ENCODE measurements at regions not wholly inside any gene's neighbourhood (a gene's known extent, or its start where the extent isn't known, plus 50 kb on each side); places are given as distances from the start of the nearest gene placed in this dataset.

DNA sequence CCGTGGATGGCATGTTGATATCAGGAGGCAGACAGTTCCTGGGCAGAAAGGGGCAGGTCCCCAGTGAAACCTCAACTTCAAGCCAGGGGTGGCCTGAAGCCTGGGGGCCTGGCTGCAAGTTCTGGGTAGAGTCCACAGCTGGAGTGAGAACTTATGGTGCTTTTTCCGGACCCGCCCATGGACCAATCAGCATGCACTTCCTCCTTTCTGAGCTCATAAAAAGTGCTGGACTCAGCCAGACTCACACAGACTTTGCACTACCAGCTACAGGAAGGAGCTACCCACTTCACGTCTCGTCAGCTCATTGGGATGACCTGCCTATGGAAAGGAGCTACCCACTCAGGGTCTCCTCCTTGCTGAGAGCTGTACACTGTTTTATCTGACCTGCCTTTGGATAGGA, 183.1 kb upstream of the MC4R start:
- no peak for DNase-seq

DNA sequence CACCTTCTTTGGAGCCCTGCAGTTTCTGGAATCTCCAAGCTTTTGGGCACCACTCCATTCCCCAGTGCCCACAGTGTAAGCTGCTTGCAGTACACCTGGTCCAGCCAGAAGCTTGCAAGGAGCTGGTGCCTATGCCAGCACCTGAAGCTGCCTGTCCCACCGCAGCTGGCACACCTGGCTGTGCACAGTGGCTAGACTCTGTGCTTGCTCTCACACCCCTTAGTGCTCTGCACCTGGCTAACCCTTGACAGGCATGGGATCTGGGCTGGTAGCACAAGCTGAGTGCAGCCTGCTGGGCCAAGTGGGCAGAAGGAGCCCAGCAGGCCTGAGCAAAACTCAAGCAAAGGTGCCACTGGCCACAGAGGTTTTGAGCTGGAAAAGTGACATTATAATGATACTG, 183.8 kb upstream of the MC4R start:
- DNase-seq, result no peak

DNA sequence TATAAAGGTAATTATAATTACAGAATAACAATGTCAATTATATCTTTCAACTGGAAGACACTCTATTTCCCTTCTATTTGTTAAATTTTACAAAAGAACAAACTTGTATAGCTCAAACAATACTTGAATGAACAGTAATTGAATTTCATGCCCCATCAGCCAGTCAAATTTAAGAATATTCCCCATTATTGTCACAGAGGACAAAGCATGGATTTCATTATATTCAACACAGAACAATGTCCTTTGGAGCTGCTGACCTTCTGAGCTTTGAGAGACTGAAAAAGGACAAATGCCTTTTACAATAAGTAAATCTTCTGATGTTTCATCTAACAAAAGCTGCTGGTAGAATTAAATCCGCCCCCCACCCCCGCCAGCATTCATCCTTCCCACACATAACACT, 187.5 kb upstream of the MC4R start:
- DNase-seq, result no peak

DNA sequence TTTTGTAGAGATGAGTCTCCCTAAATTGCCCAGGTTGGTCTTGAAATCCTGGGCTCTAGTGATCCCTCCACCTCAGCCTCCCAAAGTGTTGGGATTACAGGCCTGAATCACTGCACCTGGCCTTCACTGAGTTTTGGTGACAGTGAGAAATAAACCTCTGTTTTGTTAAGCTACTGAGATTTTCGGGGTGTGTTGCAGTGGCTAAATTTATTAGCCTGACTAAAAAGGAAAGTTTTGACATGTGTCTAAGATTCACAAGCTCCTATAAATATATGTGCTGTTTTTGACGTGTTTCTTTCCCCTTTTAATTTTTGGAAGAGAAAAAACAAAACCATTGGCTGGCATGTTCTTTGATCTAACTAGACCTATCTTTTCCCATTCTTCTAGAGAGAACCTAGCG, 190.5 kb upstream of the MC4R start:
- no peak for DNase-seq

DNA sequence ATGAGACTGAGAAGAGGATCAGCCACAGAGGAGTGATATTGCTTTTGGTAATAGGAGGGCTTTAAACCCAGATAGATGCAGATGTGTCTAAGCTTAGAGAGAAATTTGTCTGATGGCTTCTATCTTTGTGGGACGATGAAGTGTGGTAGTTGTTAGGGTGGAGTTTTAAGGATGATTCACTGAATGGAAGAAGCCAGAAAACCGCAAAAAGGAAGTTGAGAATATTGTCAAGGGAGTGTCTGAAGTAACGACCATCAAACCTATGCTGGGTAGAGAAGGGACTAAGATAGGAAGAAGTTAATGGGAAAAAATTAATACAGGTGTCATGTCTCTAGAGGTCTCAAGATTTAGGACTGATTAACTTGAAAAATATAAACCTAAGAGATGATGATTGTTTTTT, 195.6 kb upstream of the MC4R start:
- no peak for DNase-seq

DNA sequence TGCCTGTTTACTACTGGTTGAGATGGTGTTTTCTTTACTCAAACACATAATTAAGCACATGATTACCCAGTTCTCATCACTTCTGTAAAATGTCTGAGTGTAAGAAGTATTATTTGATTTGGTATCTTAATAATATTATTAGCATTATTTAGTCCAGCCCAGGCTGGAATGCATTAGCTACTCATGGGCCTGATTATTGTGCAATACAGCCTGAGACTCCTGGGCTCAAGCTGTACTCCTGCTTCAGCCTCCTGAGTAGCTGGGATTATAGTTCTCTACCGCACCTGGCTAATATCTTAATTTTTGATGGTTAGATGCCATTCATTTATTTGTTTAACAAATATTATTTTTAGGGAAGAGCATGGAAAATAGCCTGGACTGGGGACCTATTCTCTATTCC, 197.6 kb upstream of the MC4R start:
- no peak for DNase-seq

DNA sequence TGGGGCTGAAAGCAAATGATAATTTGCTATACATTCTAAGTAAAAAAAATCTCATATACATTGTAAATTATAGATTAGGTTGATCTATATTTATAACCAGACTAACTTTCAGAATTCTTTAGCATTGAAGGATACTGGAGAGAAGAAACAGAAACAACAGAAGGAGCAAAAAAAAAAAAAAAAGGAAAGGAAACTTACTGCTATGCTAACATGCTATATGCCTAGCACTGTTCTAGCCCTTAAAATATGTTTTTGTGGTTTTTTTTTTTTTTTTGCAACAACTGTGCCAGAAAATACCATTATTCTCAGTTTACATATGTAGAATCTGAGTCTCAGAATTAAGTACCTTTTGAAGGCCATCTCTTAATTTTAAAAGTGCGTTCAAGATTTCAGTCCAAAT, 204.9 kb upstream of the MC4R start:
- DNase-seq, result no peak

DNA sequence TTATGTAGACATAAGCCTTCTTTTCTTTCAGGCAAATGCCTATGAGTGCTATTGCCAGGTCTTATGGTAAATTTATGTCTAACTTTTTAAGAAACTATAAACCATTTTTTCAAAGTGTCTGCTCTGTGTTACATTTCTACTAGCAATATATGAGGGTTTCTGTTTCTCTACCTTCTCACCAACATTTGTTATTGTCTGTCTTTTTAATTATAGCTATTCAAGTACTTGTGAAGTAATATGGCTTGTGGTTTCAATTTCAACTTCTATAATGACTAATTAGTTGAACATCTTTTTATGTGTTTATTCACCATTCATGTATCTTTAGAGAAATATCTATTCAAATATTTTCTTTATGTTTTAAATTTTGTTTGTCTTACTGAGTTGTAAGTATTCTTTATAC, 213.1 kb upstream of the MC4R start:
- DNase-seq, result no peak

DNA sequence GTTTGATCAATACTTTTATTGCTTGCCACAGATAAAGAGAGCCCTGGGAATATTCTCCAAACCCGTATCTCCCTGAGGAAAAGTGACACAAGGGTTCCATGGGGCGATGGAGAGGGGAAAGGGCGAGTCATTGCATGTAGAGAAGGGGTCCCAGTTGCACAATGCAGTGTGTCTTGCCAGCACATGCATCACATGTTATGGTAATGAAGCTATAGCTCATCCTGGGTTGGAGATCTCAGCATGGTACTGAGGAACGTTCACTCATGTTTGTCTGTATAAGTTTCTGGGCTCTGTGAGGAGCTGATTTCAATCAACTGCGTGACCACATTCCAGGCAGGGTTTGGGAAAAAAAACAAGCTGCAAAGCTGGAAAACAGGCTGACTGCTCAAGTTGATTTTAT, 220.7 kb upstream of the MC4R start:
- no peak for DNase-seq

DNA sequence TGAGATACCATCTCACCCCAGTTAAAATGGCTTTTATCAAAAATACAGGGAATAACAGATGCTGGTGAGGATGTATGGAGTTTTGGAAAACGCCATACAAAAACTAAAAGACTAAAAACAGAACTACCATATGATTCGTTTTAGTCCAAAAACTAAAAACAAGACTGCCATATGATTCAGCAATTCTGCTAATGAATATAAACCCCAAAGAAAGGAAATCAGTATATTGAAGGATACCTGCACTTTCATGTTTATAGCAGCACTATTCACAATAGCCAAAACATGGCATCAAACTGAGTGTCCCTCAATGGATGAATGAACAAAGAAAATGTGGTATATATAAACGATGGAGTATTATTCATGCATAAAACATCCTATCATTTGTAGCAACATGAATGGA, 224.4 kb upstream of the MC4R start:
- DNase-seq, result no peak

DNA sequence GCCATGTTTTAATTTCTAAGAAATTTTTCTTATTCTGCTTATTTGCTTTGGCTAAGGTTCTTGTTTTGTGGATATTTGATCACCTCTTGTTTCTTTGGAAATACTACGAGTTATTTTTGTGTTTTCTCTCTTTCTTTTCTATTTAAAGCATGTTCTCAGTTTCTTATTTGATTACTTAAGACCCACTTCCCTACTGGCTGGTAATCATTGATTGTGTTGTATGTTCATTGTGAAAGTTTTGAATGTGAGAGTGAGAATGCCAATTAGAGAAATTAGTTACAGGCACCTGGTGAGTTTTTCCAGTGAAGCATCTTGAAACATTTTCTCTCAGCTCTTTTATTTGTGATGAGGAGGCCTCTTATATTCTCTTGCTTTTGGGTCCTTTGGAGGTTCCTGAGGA, 226.7 kb upstream of the MC4R start:
- no peak for DNase-seq

DNA sequence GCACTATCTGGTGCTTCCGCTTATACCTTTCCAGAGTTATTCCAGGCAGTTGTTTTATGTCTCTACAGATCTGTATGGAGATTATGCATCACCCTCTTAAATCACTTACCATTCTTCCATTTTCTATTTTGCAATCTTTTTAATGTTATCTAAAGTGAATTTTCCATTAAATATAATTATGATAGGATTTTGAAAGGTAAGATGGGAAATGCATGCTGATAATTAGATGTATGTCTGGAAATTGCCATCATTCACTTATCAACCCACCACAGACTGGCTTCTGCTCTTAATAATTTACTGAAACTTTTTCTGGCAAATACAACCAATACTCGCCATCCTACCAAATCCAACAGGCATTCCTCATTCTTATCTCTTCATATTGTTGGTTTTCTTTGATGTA, 227.4 kb upstream of the MC4R start:
- no peak for DNase-seq

DNA sequence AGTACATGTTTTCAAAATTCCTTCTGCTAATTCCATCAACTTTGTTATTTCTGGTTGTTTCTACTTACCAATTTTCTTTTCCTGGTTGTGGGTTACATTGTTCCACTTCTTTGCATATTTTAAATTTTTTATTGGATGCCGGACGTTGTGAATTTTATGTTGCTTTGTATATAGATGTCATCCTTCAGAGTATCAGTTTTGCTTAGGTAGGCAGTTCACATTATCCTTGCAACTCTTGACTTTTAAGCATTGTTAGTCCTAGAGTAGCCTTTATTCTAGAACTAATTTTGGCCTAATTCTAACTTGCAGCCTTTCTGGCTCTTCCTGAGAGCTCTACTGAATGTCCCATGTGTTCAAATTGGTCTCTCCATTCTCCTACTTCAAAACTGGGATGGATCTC, 228.7 kb upstream of the MC4R start:
- no peak for DNase-seq

DNA sequence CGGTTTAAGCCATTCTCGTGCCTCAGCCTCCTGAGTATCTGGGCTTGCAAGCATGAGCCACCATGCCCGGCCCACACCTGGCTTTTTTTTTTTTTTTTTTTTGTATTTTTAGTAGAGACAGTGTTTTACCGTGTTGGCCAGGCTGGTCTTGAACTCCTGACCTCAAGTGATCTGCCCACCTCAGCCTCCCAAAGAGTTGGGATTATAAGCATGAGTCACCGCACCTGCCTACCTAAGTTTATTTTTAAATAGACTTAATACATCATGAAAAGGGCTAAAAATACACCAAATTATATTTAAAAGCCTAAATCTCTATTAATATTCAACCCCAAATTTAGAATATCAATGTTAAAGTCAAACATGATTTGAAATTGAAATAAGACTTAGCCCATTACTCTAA, 250.8 kb upstream of the MC4R start:
- no peak for DNase-seq

DNA sequence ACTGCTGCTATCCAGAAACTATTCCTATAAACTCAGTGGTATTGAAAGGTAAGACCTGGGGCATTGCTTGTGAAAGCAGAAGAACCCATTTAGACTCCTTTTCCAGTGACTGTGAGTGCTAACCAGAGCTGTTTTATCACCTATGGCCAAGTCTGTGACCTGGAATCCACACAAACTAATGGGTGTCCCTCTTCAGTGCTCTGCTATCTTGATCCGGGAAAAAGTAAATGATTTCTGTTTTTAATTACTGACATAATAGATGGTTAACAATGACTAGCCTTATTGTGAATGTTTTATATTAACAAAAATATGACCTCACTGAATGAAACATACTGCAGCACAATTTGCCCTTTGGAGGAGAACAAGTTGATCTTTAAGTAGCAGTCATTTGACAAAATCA, 251.6 kb upstream of the MC4R start:
- DNase-seq, result no peak

DNA sequence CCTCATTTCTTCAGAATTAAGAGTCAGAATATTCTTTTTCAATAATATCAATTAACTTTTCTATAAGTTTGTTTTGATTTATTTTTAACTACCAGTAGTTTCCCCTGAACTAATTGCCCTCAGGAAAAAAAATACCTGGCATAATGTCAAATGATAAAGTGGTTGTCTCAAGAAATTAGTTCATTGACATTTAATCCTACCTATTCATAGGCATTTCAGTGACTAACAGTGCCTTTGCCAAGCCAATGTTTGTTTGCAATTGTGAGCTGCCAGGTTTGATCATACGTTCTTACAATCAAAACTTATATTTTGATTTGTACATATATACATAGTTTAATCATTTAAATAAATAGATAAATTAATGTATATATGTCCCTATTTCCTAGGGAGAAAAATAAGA, 267.3 kb upstream of the MC4R start:
- no peak for DNase-seq

DNA sequence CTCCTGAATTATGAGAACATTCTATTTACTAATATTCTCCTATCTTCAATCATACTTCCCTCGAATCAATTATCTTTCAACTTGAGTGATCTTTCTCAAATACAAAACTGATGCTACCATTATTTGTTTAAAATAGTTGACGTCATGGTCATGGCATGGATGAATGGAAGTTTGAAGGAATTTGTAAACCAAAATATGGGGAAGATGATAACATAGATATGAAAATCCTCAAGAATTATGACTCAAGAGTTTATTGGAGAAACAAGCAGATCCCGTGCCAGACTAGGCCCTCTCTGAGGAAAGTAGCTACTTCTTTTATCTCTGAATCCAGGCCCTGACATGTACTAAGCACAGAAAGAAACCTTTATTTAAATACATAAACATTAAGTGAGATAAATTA, 270.4 kb upstream of the MC4R start:
- DNase-seq, result no peak

DNA sequence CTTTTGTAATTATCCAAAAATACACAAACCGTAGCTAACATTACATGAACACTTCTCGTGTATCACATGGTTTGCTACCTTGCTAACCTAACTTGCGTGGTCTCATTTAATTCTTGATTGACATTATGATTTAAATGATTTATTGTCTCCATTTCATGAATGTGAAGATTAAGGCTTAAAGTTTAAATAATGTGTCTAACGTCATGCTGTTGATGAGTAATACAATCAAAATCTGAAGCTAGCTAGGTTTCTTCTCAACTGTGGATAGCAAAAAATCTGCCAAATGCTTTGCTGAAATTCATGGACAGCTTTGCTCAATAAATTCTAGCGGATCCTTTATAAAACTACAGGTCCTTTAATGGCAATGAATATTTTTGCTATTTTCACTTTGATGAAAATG, 274.1 kb upstream of the MC4R start:
- DNase-seq, result no peak

DNA sequence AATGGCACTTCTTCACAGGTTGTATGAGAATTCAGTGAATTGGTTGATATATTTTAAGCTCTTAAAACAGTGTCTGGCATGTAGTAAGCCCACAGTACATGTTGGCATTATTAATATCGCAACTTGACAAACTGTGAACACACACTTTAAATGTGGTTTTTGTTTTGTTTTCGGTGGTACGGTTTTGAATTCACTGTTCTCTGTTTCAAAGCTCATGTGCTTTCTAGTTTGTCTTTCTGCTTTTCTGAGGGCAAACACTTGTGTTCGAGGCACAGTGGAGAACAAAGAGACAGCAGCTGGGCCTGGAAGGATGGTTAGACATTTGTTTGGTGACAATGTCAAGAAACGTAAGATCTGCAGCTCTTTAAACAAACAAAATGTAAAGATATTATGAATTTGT, 276.5 kb upstream of the MC4R start:
- DNase-seq, result no peak

DNA sequence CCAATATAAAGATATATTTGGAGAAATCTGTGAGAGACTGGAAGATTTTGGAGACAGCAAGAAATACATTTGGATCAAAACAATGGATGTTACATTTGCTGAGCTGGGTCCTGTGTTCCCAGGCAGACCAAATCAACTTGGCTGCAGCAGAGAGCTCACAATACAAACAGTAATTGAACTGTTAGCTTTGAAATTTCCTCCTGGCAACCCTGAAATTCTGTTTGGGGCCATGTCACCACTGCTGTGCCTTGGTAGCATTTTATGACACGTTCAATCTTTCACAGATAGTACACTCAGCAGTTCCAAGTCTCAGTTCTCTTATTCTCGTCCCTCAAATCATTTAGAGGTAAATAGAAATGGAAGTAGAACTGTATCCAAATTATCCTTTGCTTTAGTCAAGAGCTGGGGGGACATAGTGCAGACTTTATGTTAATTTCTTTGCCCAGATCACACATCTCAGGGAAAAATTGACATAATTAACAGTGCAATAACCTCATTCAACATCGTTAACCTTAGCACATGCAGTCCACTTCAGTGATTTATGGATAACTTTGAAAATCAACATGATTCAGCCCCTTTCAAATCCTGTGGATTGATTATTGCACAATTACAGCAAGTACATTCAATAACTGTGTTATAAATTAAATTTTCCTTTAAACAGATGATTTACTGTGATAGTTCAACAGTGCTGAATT, 277.4 kb upstream of the MC4R start:
- DNase-seq, result no peak

DNA sequence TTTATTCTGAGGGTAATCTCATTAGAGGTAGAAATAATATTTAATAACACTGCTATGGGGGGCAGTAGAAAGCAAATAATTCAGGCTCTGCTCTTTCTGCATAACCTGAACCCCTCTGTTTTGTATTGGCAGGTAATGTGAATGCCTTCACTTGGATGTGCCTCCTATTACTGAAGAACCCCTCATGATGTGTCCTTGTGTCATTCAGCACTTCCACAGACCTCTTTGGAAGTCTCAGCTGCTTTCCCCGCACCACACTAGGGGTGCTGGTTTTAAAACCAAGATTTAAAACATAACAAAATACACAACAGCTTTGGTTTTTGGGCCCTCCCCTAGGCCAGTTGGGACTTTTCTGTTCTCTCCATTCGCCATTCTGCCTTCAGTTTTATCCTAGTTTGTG, 281.7 kb upstream of the MC4R start:
- DNase-seq, result no peak

DNA sequence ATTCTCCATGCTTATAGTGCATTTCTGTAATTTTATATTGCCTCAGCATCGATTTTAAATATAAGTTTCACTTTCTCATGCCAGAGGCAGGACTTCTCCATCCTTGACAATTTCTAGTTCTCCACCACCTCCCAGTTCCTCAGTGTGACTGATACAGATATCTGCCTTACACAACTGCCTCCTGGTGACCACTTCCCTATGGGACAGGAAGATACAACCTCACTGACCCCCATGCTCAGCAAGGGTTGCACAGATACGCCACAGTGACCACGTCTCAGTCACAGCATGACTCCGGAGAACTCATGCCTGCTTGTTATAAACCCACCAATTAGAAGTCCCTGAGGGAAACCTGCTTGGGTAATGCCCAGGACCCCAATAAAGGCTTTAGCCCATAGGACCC, 284.0 kb upstream of the MC4R start:
- DNase-seq, result no peak

DNA sequence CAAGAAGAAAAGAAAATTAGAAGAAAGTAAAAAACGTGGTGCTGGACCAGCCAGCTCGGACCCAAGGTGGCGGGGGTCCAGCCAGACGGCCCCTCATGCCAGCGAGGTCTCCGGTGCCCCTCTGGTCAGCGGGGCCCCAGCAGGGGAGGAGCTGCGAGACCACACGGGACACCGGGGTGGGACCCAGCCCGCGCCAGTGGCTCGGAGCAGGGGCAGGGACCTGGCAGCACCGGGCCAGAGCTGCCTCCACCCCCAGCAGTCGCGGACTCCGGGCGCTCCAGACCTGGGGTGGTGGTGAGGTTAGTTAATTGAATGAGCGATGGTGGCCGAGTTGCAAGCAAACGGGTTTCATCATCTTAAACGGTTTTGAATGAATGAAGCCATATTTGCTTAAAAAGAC, 289.9 kb upstream of the MC4R start:
- no peak for DNase-seq

DNA sequence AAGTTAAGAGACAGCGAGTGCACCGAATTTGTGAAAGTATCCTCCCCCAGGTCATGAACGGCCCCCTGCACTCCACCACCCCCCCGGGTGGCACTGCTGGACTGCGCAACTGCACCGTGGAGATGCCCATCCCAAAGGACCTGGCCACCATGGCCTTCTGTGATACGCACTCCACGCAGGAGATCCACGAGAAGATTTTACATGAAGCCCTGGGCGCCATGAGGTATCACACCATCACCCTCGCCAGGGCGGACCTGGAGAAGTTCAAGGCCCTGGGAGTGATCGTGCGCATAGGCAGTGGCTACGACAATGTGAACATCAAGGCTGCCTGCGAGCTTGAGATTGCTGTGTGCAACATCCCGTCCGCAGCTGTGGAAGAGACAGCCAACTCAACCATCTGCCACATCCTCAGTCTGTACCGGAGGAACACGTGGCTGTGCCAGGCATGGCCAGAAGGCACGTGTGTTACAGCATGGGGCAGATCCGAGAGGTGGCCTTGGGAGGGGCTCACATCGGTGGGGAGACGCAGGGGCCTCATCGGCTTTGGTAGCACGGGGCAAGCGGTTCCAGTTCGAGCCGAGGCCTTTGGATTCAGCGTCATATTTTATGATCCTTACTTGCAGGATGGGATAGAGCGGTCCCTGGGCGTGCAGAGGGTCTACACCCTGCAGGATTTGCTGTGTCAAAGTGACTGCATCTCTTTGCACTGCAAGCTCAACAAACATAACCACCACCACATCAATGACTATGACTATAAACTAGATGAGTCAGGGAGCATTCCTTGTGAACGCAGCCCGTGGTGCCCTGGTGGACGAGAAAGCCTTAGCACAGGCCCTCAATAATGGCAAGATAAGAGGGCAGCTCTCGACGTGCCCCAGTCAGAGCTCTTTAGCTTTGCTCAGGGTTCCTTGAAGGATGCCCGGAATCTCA, 290.8 kb upstream of the MC4R start:
- DNase-seq, result no peak

DNA sequence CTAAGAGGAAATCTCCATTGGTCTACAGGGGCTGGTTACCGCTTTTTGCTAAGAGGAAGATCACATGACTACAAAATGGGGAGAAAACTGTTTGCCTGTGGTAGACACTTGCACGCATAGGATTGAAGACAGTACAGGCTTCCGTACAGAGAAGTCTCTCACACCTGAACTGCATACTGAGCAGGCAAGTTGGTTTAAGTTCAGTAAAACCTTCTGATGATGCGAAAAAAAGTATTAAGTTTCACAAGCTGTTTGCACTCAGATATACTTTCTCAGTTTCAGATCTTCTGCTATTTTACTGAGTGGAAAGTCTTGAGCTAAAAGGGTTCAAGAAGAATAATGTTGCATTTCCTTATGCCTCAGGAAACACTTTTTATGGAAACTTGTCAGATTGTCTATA, 292.2 kb upstream of the MC4R start:
- no peak for DNase-seq

Data from dermis blood vessel endothelial cell (primary cell).